Sigmoid colon (tissue), 4 donors: ENCODE measurements at regions not wholly inside any gene's neighbourhood (a gene's known extent, or its start where the extent isn't known, plus 50 kb on each side); places are given as distances from the start of the nearest gene placed in this dataset.

ENCODE experiments used
- CTCF ChIP-seq, 4 experiments: fragments of 450-650 bp in 3 of 4; fragments of 200-600 bp in 1 of 4; IDR thresholded peaks; one replicate each; pipeline ENCODE4 v1.5.1; 2016 to 2019; ENCODE audit warnings: antibody characterized with exemption in 4 of 4, mild to moderate bottlenecking in 3 of 4, moderate library complexity in 2 of 4
- EP300 ChIP-seq, 4 donors: sonication (generic); formaldehyde crosslinking; IDR thresholded peaks; one replicate each; pipeline ENCODE4 v1.6.1; 2017; ENCODE audit warnings: antibody characterized with exemption in 4 of 4

- TF ChIP-seq CTCF (IDR thresholded peaks at IDR 0.05) (no peak), EP300 (IDR thresholded peaks at IDR 0.05) (no peak)
These were observed 217.8 kb upstream of the CBLB start for GRCh38 chr3:106086636-106087035.
